ENCODE measurements at regions not wholly inside any gene's neighbourhood (a gene's known extent, or its start where the extent isn't known, plus 50 kb on each side); places are given as distances from the start of the nearest gene placed in this dataset.

DNA sequence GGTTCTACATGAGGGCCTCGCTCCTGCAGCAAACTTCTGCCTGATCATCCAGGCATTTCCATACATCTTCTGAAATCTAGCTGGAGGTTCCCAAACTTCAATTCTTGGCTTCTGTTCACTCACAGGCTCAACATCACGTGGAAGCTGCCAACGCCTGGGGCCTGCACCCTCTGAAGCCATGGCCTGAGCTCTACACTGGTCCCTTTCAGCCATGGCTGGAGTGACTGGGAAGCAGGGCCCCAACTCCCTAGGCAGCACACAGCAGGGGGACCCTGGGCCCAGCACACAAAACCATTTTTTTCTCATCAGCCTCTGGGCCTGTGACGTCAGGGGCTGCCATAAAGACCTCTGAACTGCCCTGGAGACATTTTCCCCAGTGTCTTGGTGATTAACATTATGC lies 542.7 kb downstream of the TLL1 start:
- Histone ChIP-seq H4K5ac (ENCODE audit: insufficient read length, low read depth, low read length) (no peak overlapping the region), H2BK120ac (ENCODE audit: low read depth, low read length, poor library complexity, severe bottlenecking) (no peak overlapping the region), H3K9me3 (ENCODE audit: control insufficient read depth, low read depth, low read length) (no peaks in the 10 kb centered on the region), H2BK20ac (ENCODE audit: low read depth, low read length, poor library complexity, severe bottlenecking) (no peak overlapping the region), H3K27me3 (ENCODE audit: insufficient read depth, low read length) (no peaks in the 10 kb centered on the region), H3K18ac (ENCODE audit: insufficient read length, low read depth, low read length) (no peak overlapping the region), H2BK5ac (ENCODE audit: insufficient read length, low read length) (no peak overlapping the region), H3K9ac (ENCODE audit: extremely low read depth, insufficient read length, low read length) (no peak overlapping the region), H3K56ac (ENCODE audit: insufficient read length, low read depth, low read length) (no peak overlapping the region), H4K20me1 (ENCODE audit: control insufficient read depth, insufficient read depth, insufficient read length) (no peaks in the 10 kb centered on the region), H4K91ac (ENCODE audit: insufficient read length, low read depth, low read length) (no peak overlapping the region), H3K23ac (ENCODE audit: insufficient read length, low read depth, low read length) (no peak overlapping the region), H3K4me2 (ENCODE audit: insufficient read depth, insufficient read length, low read length) (no peak overlapping the region), H2AK5ac (ENCODE audit: insufficient read length, low read length) (no peak overlapping the region), H4K8ac (replicated peaks; ENCODE audit: insufficient read length, low read depth, low read length) (no peak overlapping the region), H3K79me2 (ENCODE audit: insufficient read depth, low read length) (no peaks in the 10 kb centered on the region), H2BK12ac (ENCODE audit: insufficient read length, low read depth, low read length) (no peak overlapping the region), H3T11ph (ENCODE audit: low read length) (no peak overlapping the region), H2AFZ (ENCODE audit: low read length) (no peak overlapping the region), H3K27ac (ENCODE audit: insufficient read length, low read depth, low read length) (no peak overlapping the region), H3K23me2 (ENCODE audit: insufficient read length, low read depth, low read length, poor library complexity, severe bottlenecking) (no peaks in the 10 kb centered on the region), H3K14ac (ENCODE audit: insufficient read depth, low read length) (no peak overlapping the region), H3K4me1 (ENCODE audit: insufficient read depth, low read length) (no peaks in the 10 kb centered on the region), H2BK15ac (ENCODE audit: low read depth, low read length) (no peak overlapping the region), H3K79me1 (ENCODE audit: insufficient read depth, low read depth, low read length, poor library complexity, severe bottlenecking) (no peaks in the 10 kb centered on the region), H3K4ac (ENCODE audit: low read depth, low read length) (no peak overlapping the region)
- DNase-seq, result no peak
- TF ChIP-seq, protein P1, sequence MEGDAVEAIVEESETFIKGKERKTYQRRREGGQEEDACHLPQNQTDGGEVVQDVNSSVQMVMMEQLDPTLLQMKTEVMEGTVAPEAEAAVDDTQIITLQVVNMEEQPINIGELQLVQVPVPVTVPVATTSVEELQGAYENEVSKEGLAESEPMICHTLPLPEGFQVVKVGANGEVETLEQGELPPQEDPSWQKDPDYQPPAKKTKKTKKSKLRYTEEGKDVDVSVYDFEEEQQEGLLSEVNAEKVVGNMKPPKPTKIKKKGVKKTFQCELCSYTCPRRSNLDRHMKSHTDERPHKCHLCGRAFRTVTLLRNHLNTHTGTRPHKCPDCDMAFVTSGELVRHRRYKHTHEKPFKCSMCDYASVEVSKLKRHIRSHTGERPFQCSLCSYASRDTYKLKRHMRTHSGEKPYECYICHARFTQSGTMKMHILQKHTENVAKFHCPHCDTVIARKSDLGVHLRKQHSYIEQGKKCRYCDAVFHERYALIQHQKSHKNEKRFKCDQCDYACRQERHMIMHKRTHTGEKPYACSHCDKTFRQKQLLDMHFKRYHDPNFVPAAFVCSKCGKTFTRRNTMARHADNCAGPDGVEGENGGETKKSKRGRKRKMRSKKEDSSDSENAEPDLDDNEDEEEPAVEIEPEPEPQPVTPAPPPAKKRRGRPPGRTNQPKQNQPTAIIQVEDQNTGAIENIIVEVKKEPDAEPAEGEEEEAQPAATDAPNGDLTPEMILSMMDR (conservative IDR thresholded peaks at IDR 0.05), result no peak
- peaks cover 0 to 19% (median 0%) of the 10 kb centered on the region in 3 experiments; a peak in 3 of 7 replicates for H3K36me3 Mint-ChIP-seq (ENCODE audit: insufficient read depth in 1 of 3, low read depth in 3 of 3)
- H3K9me3 Mint-ChIP-seq, result peaks cover 4 to 8% of the 10 kb centered on the region in 2 experiments; a peak in 4 of 5 replicates
- H3K4me3 Mint-ChIP-seq, result no peak overlapping the region
- H3K4me1 Mint-ChIP-seq, result no peaks in the 10 kb centered on the region
- no peak overlapping the region for H3K27ac Mint-ChIP-seq
- WGBS (ENCODE audit: extremely low coverage, insufficient read length, low lambda C conversion rate), result no CpG with 5 or more reads among the region's 4 CpGs
- H3K27me3 Mint-ChIP-seq (ENCODE audit: low read depth), result no peaks in the 10 kb centered on the region
